ENCODE measurements at regions not wholly inside any gene's neighbourhood (a gene's known extent, or its start where the extent isn't known, plus 50 kb on each side); places are given as distances from the start of the nearest gene placed in this dataset.

DNA sequence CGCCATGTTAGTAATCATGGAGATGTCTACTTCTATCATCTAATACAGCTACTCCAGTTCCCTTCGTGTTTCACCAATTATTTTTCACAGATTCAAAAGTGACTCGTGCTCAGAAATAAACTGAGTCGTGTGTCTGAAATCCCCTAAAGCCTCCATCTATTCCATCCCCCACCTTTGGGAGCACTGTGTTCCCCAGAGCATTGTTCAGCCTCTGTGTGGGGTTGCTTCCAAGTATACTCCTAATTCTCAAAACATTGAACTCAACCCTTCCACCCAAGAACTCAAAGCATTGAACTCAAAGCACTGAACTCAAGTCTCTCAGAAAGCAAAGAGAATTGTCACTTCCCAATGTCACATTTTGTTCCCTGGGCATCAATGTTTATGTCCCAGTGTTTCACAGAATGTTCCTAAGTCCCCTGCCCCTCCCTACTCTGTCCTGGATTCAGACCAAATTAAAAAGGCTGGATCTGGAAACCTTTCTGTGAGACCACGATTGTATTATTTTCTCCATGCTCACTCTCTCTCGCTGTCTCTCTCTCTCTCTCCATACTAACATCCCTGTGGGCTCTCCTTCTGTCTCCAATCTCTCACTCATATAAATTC, 138.5 kb upstream of the QRFPR start:
- H3K36me3 ChIP-seq (ENCODE audit: control insufficient read depth, insufficient read depth, low read length) = no peaks in the 10 kb centered on the region
- H4K20me1 ChIP-seq (ENCODE audit: control insufficient read depth, extremely low read depth, insufficient read depth, low read length) = no peaks in the 10 kb centered on the region
- no peak for DNase-seq (ENCODE audit: low read depth in 2 of 2)
- H3K9ac ChIP-seq (ENCODE audit: insufficient read depth, low read length) = no peak overlapping the region
- no peaks in the 10 kb centered on the region for H3K79me2 ChIP-seq (ENCODE audit: control insufficient read depth, insufficient read depth, low read length)
- no peak for TF ChIP-seq EZH2 (IDR thresholded peaks at IDR 0.05; ENCODE audit: low read length, missing control alignments)
- TF ChIP-seq, protein P1, sequence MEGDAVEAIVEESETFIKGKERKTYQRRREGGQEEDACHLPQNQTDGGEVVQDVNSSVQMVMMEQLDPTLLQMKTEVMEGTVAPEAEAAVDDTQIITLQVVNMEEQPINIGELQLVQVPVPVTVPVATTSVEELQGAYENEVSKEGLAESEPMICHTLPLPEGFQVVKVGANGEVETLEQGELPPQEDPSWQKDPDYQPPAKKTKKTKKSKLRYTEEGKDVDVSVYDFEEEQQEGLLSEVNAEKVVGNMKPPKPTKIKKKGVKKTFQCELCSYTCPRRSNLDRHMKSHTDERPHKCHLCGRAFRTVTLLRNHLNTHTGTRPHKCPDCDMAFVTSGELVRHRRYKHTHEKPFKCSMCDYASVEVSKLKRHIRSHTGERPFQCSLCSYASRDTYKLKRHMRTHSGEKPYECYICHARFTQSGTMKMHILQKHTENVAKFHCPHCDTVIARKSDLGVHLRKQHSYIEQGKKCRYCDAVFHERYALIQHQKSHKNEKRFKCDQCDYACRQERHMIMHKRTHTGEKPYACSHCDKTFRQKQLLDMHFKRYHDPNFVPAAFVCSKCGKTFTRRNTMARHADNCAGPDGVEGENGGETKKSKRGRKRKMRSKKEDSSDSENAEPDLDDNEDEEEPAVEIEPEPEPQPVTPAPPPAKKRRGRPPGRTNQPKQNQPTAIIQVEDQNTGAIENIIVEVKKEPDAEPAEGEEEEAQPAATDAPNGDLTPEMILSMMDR (conservative IDR thresholded peaks at IDR 0.05 in 1 of 2, IDR thresholded peaks at IDR 0.05 in 1 of 2; ENCODE audit: low read depth in 1 of 2, low read length in 2 of 2) = no peak
- H3K9me3 ChIP-seq (ENCODE audit: control insufficient read depth, insufficient read depth, low read depth, low read length) = no peaks in the 10 kb centered on the region
- H3K4me2 ChIP-seq (ENCODE audit: extremely low read depth, insufficient read depth, low read length) = no peak overlapping the region
- no peaks in the 10 kb centered on the region for H3K4me1 ChIP-seq (ENCODE audit: control insufficient read depth, extremely low read depth, insufficient read depth, low read length)
- no peak overlapping the region for H3K27ac ChIP-seq (ENCODE audit: insufficient read depth, low read length)
- no peaks in the 10 kb centered on the region for H3K27me3 ChIP-seq (ENCODE audit: control insufficient read depth, insufficient read depth, low read length)
- H2AFZ ChIP-seq (ENCODE audit: low read length) = no peak overlapping the region
- H3K4me3 ChIP-seq (replicated peaks in 1 of 4; ENCODE audit: control extremely low read depth in 1 of 4, insufficient read depth in 1 of 4, low read depth in 3 of 4, low read length in 4 of 4) = no peak overlapping the region

DNA sequence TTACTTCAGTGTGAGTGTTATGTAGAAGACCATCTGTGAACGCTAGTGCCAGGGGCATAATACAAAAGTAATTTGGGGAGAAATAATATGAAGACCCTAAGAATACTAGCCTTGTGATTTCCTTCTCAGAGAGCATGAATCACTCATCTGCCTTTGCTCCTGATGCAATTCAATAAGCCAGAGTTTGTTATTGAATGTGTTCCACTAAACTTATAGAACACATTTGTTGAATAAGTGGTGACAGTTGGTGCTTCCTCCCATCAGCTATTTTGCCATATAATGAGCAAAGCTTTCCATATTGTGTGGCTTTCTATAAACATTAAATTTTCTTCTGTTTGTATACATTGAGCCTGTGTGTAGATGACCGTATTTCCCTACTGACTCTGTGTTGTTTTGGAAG, 136.4 kb upstream of the QRFPR start:
- H3K4me2 ChIP-seq (ENCODE audit: extremely low read depth, insufficient read depth, low read length) = no peak overlapping the region
- H3K9ac ChIP-seq (ENCODE audit: insufficient read depth, low read length) = no peak overlapping the region
- H3K27me3 ChIP-seq (ENCODE audit: control insufficient read depth, insufficient read depth, low read length) = no peaks in the 10 kb centered on the region
- H3K79me2 ChIP-seq (ENCODE audit: control insufficient read depth, insufficient read depth, low read length) = no peaks in the 10 kb centered on the region
- DNase-seq (ENCODE audit: low read depth in 2 of 2) = no peak
- TF ChIP-seq, protein P1 (conservative IDR thresholded peaks at IDR 0.05 in 1 of 2, IDR thresholded peaks at IDR 0.05 in 1 of 2; ENCODE audit: low read depth in 1 of 2, low read length in 2 of 2) = no peak
- TF ChIP-seq EZH2 (IDR thresholded peaks at IDR 0.05; ENCODE audit: low read length, missing control alignments) = no peak
- no peaks in the 10 kb centered on the region for H3K4me1 ChIP-seq (ENCODE audit: control insufficient read depth, extremely low read depth, insufficient read depth, low read length)
- no peaks in the 10 kb centered on the region for H3K36me3 ChIP-seq (ENCODE audit: control insufficient read depth, insufficient read depth, low read length)
- no peaks in the 10 kb centered on the region for H4K20me1 ChIP-seq (ENCODE audit: control insufficient read depth, extremely low read depth, insufficient read depth, low read length)
- no peak overlapping the region for H3K4me3 ChIP-seq (replicated peaks in 1 of 4; ENCODE audit: control extremely low read depth in 1 of 4, insufficient read depth in 1 of 4, low read depth in 3 of 4, low read length in 4 of 4)
- H3K27ac ChIP-seq (ENCODE audit: insufficient read depth, low read length) = no peak overlapping the region
- no peak overlapping the region for H2AFZ ChIP-seq (ENCODE audit: low read length)
- no peaks in the 10 kb centered on the region for H3K9me3 ChIP-seq (ENCODE audit: control insufficient read depth, insufficient read depth, low read depth, low read length)

DNA sequence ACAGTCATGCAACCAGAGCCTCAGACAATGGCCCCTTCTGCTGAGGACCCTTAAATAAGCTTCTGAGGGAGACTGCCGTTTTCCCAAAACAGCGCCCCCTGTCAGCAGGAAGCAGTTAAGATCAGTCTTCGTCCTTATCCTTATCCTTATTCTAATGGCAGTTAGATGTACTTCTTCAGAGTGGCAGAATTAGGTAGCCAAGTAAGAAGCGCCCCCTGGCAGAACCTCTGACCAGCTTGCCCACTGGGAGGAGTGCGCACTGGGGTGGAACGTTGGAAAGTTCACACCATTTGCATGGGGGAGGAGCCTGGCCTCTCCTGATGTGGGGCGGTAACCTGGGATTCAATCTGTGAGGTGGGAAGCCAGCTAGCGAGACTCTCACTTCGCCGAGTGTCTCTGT, 133.6 kb upstream of the QRFPR start:
- H3K27ac ChIP-seq (ENCODE audit: insufficient read depth, low read length) = no peak overlapping the region
- no peak overlapping the region for H3K4me2 ChIP-seq (ENCODE audit: extremely low read depth, insufficient read depth, low read length)
- no peak overlapping the region for H3K9ac ChIP-seq (ENCODE audit: insufficient read depth, low read length)
- no peaks in the 10 kb centered on the region for H3K79me2 ChIP-seq (ENCODE audit: control insufficient read depth, insufficient read depth, low read length)
- TF ChIP-seq EZH2 (IDR thresholded peaks at IDR 0.05; ENCODE audit: low read length, missing control alignments) = no peak
- TF ChIP-seq, protein P1 (conservative IDR thresholded peaks at IDR 0.05 in 1 of 2, IDR thresholded peaks at IDR 0.05 in 1 of 2; ENCODE audit: low read depth in 1 of 2, low read length in 2 of 2) = no peak
- H2AFZ ChIP-seq (ENCODE audit: low read length) = no peak overlapping the region
- no peaks in the 10 kb centered on the region for H3K4me1 ChIP-seq (ENCODE audit: control insufficient read depth, extremely low read depth, insufficient read depth, low read length)
- no peak for DNase-seq (ENCODE audit: low read depth in 2 of 2)
- H4K20me1 ChIP-seq (ENCODE audit: control insufficient read depth, extremely low read depth, insufficient read depth, low read length) = no peaks in the 10 kb centered on the region
- no peaks in the 10 kb centered on the region for H3K36me3 ChIP-seq (ENCODE audit: control insufficient read depth, insufficient read depth, low read length)
- no peaks in the 10 kb centered on the region for H3K27me3 ChIP-seq (ENCODE audit: control insufficient read depth, insufficient read depth, low read length)
- no peak overlapping the region for H3K4me3 ChIP-seq (replicated peaks in 1 of 4; ENCODE audit: control extremely low read depth in 1 of 4, insufficient read depth in 1 of 4, low read depth in 3 of 4, low read length in 4 of 4)
- H3K9me3 ChIP-seq (ENCODE audit: control insufficient read depth, insufficient read depth, low read depth, low read length) = no peaks in the 10 kb centered on the region
